Ovary (tissue), 7 donors: ENCODE measurements at regions not wholly inside any gene's neighbourhood (a gene's known extent, or its start where the extent isn't known, plus 50 kb on each side); places are given as distances from the start of the nearest gene placed in this dataset.
"Not testable (repeated sequence)": the region's sequence is repeated elsewhere in the genome, so short reads cannot be mapped to it uniquely, and the experiment has no call there.

Experiments
- DNase-seq, 5 donors: peaks; one replicate each; pipeline ENCODE4 v3.0.0-alpha.2; 2019 to 2020
- H3K27ac ChIP-seq, 2 donors: fragments of 200-600 bp; one replicate each; pipeline versions ENCODE4 v1.5.1 to v1.8.0; 2019 to 2022
- H3K27me3 ChIP-seq: fragments of 200-600 bp; one replicate; pipeline ENCODE4 v1.8.0; 2022
- H3K36me3 ChIP-seq: fragments of 200-600 bp; sonication (generic); one replicate; pipeline ENCODE4 v1.5.1; 2019
- H3K4me1 ChIP-seq: one replicate; pipeline ENCODE4 v1.8.1; 2013; ENCODE audit warnings: mild to moderate bottlenecking, moderate library complexity; ENCODE audit not compliant: insufficient read depth
- H3K4me3 ChIP-seq: fragments of 200-600 bp; sonication (generic); one replicate; pipeline ENCODE4 v1.5.1; 2017
- H3K9me3 ChIP-seq, 2 donors: fragments of 200-600 bp in 1 of 2; sonication (generic) in 1 of 2; one replicate each; pipeline versions ENCODE4 v1.5.1 to v1.8.1; 2013 to 2019; ENCODE audit warnings: mild to moderate bottlenecking in 1 of 2, moderate library complexity in 1 of 2
- EP300 ChIP-seq: sonication (generic); formaldehyde crosslinking; IDR thresholded peaks from one replicate; pipeline ENCODE4 v1.6.1; 2017; ENCODE audit warnings: antibody characterized with exemption
- POLR2A ChIP-seq: fragments of 450-650 bp; IDR thresholded peaks from one replicate; pipeline ENCODE4 v1.6.1; 2017; ENCODE audit warnings: antibody characterized with exemption, mild to moderate bottlenecking, moderate library complexity
- WGBS, 3 donors: extraction: QIAGEN DNeasy Blood & Tissue Kit in 1 of 3; methylation state at CpG; one replicate each; pipeline versions ENCODE4 v1.1.5 to v1.1.7; 2013 to 2017; 5-methylcytosine and 5-hydroxymethylcytosine counted together
- intact Hi-C, 4 donors: fragments of 100-400 bp; cut with DNase I; formaldehyde crosslinking; loops; one replicate each; pipeline versions ENCODE4 v1.11.0 to v1.15.1; 2022 to 2023
- TF ChIP-seq, protein P1 (sequence below), 3 donors: fragments of 450-650 bp in 2 of 3; fragments of 200-600 bp in 1 of 3; IDR thresholded peaks; one replicate each; pipeline versions ENCODE4 v1.5.1 to v1.8.0; 2016 to 2022; ENCODE audit warnings: antibody characterized with exemption in 3 of 3, mild to moderate bottlenecking in 1 of 3
- donor health status: DM: no; HTN: no; CAD: no; lungs with moderate emphysema.
- donor health status: DM: no; HTN: no; CAD: no.
- donor health status: Bipolar disorder and iron deficiency.
- donor health status: DM: no; HTN: no; CAD: no.
- donor health status: DM: yes; HTN: yes; CAD: no.

DNA sequence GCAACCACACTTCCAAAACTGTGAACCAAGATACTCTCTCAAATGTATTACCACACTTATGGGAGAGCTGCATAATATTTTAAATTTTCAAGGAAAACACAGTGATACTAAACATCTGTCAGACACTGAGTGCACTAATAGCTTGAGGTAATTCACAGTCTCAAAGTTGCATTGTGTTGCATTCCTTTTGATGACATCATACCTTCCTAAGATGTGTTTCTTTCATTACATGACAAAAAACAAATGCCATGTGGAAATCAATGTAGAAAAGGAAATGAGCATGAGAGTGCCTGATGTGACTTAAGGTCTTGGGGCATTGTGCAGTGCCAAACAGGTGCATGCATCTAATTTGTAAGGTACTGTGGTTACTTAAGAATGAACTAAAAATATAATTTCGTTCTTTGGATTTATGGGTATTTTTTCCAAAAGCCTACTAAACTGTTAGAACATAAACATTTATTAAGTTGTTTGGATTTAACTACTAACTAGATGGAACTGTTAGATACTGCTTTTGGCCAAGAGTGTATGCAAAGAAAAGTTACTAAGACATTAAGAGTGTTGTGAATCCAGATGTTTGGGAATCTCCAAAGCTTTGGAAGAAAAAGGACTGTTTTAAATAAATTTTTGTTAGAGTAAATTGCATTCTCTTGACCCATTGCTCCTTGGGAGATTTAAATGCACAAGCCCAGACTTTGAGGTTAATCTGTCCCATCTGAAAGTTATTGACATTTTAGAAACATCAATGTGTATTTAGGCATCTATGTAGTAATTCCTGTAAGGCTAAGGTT lies 496.2 kb upstream of the SEMA3D start:
- WGBS, 3 donors = 62 to 72% (median 67%) methylated on average over 1 of the region's 1 CpG

DNA sequence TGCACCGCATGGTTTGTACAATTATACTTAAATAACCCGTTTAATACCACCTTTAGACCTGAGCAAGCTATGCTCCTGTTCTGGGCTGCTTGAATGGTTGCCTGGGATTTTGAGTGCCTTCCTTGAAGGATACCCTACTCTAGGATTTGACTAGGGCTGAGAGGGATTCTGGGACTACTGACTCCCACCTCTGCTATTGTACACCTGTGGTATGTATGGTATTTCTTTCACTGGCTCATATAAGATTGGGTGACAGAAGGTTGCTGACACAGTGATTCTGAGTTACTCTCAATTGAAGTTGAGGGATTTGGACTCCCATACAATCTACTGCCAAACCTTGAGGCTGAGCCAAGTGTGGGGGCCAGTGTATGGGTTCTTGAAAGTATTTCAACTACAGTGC lies 494.4 kb upstream of the SEMA3D start:
- Histone ChIP-seq H3K27ac (no peak overlapping the region), H3K9me3 (no peaks in the 10 kb centered on the region), H3K4me3 (no peak overlapping the region), H3K4me1 (no peaks in the 10 kb centered on the region), H3K36me3 (no peaks in the 10 kb centered on the region), H3K27me3 (no peaks in the 10 kb centered on the region)
- TF ChIP-seq EP300 (no peak), POLR2A (no peak)
- TF ChIP-seq, protein P1, sequence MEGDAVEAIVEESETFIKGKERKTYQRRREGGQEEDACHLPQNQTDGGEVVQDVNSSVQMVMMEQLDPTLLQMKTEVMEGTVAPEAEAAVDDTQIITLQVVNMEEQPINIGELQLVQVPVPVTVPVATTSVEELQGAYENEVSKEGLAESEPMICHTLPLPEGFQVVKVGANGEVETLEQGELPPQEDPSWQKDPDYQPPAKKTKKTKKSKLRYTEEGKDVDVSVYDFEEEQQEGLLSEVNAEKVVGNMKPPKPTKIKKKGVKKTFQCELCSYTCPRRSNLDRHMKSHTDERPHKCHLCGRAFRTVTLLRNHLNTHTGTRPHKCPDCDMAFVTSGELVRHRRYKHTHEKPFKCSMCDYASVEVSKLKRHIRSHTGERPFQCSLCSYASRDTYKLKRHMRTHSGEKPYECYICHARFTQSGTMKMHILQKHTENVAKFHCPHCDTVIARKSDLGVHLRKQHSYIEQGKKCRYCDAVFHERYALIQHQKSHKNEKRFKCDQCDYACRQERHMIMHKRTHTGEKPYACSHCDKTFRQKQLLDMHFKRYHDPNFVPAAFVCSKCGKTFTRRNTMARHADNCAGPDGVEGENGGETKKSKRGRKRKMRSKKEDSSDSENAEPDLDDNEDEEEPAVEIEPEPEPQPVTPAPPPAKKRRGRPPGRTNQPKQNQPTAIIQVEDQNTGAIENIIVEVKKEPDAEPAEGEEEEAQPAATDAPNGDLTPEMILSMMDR (IDR thresholded peaks at IDR 0.05) = no peak
- intact Hi-C loops = no loop called here
- no peak for DNase-seq
- WGBS, 3 donors = 76 to 92% (median 78%) methylated on average over 2 of the region's 2 CpGs

More for the DNA sequence above, 496.2 kb upstream of the SEMA3D start:
- H3K36me3 ChIP-seq = no peaks in the 10 kb centered on the region
- intact Hi-C loops = no loop called here
- DNase-seq = no peak
- TF ChIP-seq POLR2A (no peak), EP300 (no peak)
- TF ChIP-seq, protein P1 (IDR thresholded peaks at IDR 0.05) = no peak
- no peak overlapping the region for H3K4me3 ChIP-seq
- no peaks in the 10 kb centered on the region for H3K27me3 ChIP-seq
- no peak overlapping the region for H3K27ac ChIP-seq
- no peaks in the 10 kb centered on the region for H3K9me3 ChIP-seq
- H3K4me1 ChIP-seq = no peaks in the 10 kb centered on the region

DNA sequence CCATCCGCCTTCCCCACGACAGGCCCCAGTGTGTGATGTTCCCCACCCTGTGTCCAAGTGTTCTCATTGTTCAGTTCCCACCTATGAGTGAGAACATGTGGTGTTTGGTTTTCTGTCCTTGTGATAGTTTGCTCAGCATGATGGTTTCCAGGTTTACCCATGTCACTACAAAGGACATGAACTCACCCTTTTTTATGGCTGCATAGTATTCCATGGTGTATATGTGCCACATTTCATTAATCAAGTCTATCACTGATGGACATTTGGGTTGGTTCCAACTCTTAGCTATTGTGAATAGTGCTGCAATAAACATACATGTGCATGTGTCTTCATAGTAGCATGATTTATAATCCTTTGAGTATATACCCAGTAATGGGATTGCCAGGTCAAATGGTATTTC lies 488.2 kb upstream of the SEMA3D start:
- DNase-seq, H3K9me3 ChIP-seq, H3K36me3 ChIP-seq, H3K4me1 ChIP-seq, H3K27me3 ChIP-seq, H3K4me3 ChIP-seq, H3K27ac ChIP-seq, intact Hi-C loops: not testable (repeated sequence)
- 88 to 91% (median 90%) methylated on average over 2 of the region's 2 CpGs for WGBS, 3 donors

DNA sequence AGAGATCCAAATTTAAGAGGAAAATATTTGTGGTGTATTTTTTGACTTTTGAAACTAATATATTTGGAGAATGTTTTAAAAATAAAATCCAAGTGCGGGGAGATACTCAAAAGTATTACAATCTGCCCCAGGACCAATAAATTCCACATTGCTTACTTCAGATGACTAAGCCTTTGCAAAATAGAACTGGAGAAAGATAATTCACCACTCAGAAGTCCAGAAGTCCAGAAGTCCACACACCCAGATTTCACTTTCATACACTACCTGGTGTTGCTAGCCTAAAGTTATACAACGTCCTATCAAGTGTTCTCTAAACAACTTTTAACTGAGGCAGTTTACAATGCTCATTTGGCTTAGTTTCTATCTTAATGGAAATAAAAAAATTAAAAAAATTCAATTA lies 487.0 kb upstream of the SEMA3D start:
- Histone ChIP-seq H3K4me3 (no peak overlapping the region), H3K27me3 (no peaks in the 10 kb centered on the region), H3K4me1 (no peaks in the 10 kb centered on the region), H3K36me3 (no peaks in the 10 kb centered on the region), H3K9me3 (no peaks in the 10 kb centered on the region), H3K27ac (no peak overlapping the region)
- no peak for DNase-seq
- no peak for TF ChIP-seq POLR2A
- TF ChIP-seq EP300 = no peak
- TF ChIP-seq, protein P1 (IDR thresholded peaks at IDR 0.05) = no peak
- intact Hi-C loops = no loop called here
- 37 to 55% (median 50%) methylated on average over 2 of the region's 2 CpGs for WGBS, 3 donors

DNA sequence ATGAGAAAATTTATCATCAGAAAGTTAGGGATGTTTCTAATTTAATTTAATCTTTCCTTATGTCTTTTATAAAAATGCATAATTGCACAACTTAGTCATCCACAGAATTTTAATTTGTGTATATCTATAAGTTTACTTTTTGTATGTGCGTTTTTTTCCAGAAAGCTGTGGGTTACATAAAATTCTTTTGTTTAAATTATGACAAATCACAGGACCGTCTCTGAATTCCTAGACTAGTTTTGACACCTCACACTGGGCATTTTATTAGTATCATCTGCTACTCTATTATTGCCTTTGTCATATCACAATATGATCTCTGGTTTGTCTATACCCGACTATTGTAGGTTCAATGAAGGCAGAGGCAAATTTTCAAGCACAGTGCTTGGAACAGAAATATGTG lies 482.4 kb upstream of the SEMA3D start:
- 74 to 78% (median 77%) methylated on average over 3 of the region's 3 CpGs for WGBS, 3 donors
- no peaks in the 10 kb centered on the region for H3K27me3 ChIP-seq
- no peaks in the 10 kb centered on the region for H3K4me1 ChIP-seq
- no peaks in the 10 kb centered on the region for H3K36me3 ChIP-seq
- TF ChIP-seq, protein P1 (IDR thresholded peaks at IDR 0.05) = no peak
- TF ChIP-seq POLR2A (no peak), EP300 (no peak)
- no peak overlapping the region for H3K4me3 ChIP-seq
- H3K27ac ChIP-seq = no peak overlapping the region
- intact Hi-C loops = no loop called here
- no peak for DNase-seq
- H3K9me3 ChIP-seq = no peaks in the 10 kb centered on the region
